B cell (primary cell): ENCODE measurements at regions not wholly inside any gene's neighbourhood (a gene's known extent, or its start where the extent isn't known, plus 50 kb on each side); places are given as distances from the start of the nearest gene placed in this dataset.

Experiments
- CTCF ChIP-seq: fragments of 200-600 bp; IDR thresholded peaks from one replicate; pipeline ENCODE4 v1.8.0; 2022; ENCODE audit warnings: antibody characterized with exemption, mild to moderate bottlenecking
- EZH2 ChIP-seq: IDR thresholded peaks from 2 replicates; pipeline ENCODE4 v1.6.1; 2012; ENCODE audit warnings: borderline replicate concordance, low read depth, mild to moderate bottlenecking, moderate library complexity, low read length; ENCODE audit not compliant: insufficient read depth, poor library complexity, severe bottlenecking

GRCh38 chr6:170172825-170173256 lies 118.0 kb downstream of the DLL1 start:
- TF ChIP-seq EZH2 (no peak), CTCF (no peak)
